IMR-90 (cell line): ENCODE measurements at regions not wholly inside any gene's neighbourhood (a gene's known extent, or its start where the extent isn't known, plus 50 kb on each side); places are given as distances from the start of the nearest gene placed in this dataset.

ENCODE experiments used
- ATAC-seq: fragments of 200-7000 bp; cut with Tn5 transposase; 2 replicates; pipeline ENCODE4 v1.9.1; 2020; ENCODE audit warnings: low read depth, mild to moderate bottlenecking, moderate library complexity
- BruUV-seq: library from RNA; stranded (reverse); fragments of 400-500 nt; replicated peaks from 2 replicates; lab custom pipeline; 2021; lab: Mats Ljungman, UMichigan
- CTCF ChIA-PET: fragments of 300-600 bp; formaldehyde crosslinking; extraction: SDS; loops from one replicate; lab custom pipeline; 2021; ENCODE audit warnings: antibody characterized with exemption; lab: Yijun Ruan, JAX
- POLR2A ChIA-PET: fragments of 300-600 bp; sonication (Branson Sonifier 250); formaldehyde crosslinking; loops from one replicate; lab custom pipeline; 2022; ENCODE audit warnings: antibody characterized with exemption; ENCODE audit not compliant: unreplicated experiment; lab: Charles Lee
- DNase-seq: peaks from one replicate; pipeline ENCODE4 v3.0.0; 2013
- H2AFZ ChIP-seq: replicated peaks from 2 replicates; pipeline ENCODE3; 2013; ENCODE audit warnings: low read length, mild to moderate bottlenecking; ENCODE audit not compliant: poor library complexity
- H2AK5ac ChIP-seq: 2 replicates; pipeline ENCODE4 v1.6.1; 2013; ENCODE audit warnings: low read depth, low read length, inconsistent platforms
- H2AK9ac ChIP-seq: replicated peaks from 2 replicates; pipeline ENCODE3; 2013; ENCODE audit warnings: mild to moderate bottlenecking, low read depth, low read length, moderate library complexity; ENCODE audit not compliant: poor library complexity
- H2BK120ac ChIP-seq: 2 replicates; pipeline ENCODE4 v1.6.1; 2013; ENCODE audit warnings: low read depth, low read length, inconsistent platforms
- H2BK15ac ChIP-seq: 3 replicates; pipeline ENCODE4 v1.6.1; 2013; ENCODE audit warnings: low read depth, low read length, inconsistent platforms
- H2BK20ac ChIP-seq: 2 replicates; pipeline ENCODE4 v1.6.1; 2013; ENCODE audit warnings: low read depth, mild to moderate bottlenecking, inconsistent platforms, low read length, moderate library complexity
- H2BK5ac ChIP-seq: 2 replicates; pipeline ENCODE4 v1.6.1; 2013; ENCODE audit warnings: mild to moderate bottlenecking, low read depth, low read length, inconsistent platforms; ENCODE audit not compliant: poor library complexity, severe bottlenecking
- H3K14ac ChIP-seq: replicated peaks from 2 replicates; pipeline ENCODE4 v1.6.1; 2013; ENCODE audit warnings: low read depth, low read length, inconsistent platforms
- H3K18ac ChIP-seq: 2 replicates; pipeline ENCODE4 v1.6.1; 2013; ENCODE audit warnings: low read depth, low read length, control low read depth
- H3K23ac ChIP-seq: 2 replicates; pipeline ENCODE4 v1.6.1; 2013; ENCODE audit warnings: low read depth, low read length, inconsistent platforms
- H3K27ac ChIP-seq: 2 replicates; pipeline ENCODE4 v1.5.1; 2013; ENCODE audit warnings: mild to moderate bottlenecking, control low read depth, low read length; ENCODE audit not compliant: insufficient read depth
- H3K27me3 ChIP-seq: 2 replicates; pipeline ENCODE4 v1.6.1; 2013; ENCODE audit warnings: low read length; ENCODE audit not compliant: control insufficient read depth, insufficient read depth
- H3K36me3 ChIP-seq: 2 replicates; pipeline ENCODE4 v1.6.1; 2013; ENCODE audit warnings: low read length, mixed read lengths; ENCODE audit not compliant: control insufficient read depth, insufficient read depth
- H3K4ac ChIP-seq: 2 replicates; pipeline ENCODE4 v1.6.1; 2013; ENCODE audit warnings: low read depth, low read length, inconsistent platforms
- H3K4me1 ChIP-seq: 2 replicates; pipeline ENCODE4 v1.6.1; 2013; ENCODE audit warnings: low read length, mixed read lengths; ENCODE audit not compliant: control insufficient read depth, insufficient read depth
- H3K4me2 ChIP-seq: 2 replicates; pipeline ENCODE4 v1.6.1; 2013; ENCODE audit warnings: low read depth, mild to moderate bottlenecking, control low read depth, low read length, moderate library complexity
- H3K4me3 ChIP-seq: 2 replicates; pipeline ENCODE4 v1.5.1; 2013; ENCODE audit warnings: low read depth, mild to moderate bottlenecking, control low read depth, low read length, moderate library complexity; ENCODE audit not compliant: insufficient read depth
- H3K56ac ChIP-seq: 2 replicates; pipeline ENCODE4 v1.6.1; 2013; ENCODE audit warnings: low read length, inconsistent platforms; ENCODE audit not compliant: insufficient read depth; ENCODE audit errors: extremely low read depth
- H3K79me1 ChIP-seq, 2 experiments: 2 replicates each; pipeline ENCODE4 v1.6.1; 2013; ENCODE audit warnings: low read length in 2 of 2, inconsistent platforms in 1 of 2, low read depth in 1 of 2
- H3K9ac ChIP-seq: 2 replicates; pipeline ENCODE4 v1.6.1; 2013; ENCODE audit warnings: low read depth, low read length, control low read depth
- H3K9me1 ChIP-seq: 2 replicates; pipeline ENCODE4 v1.6.1; 2013; ENCODE audit warnings: low read length, inconsistent platforms; ENCODE audit not compliant: insufficient read depth
- H3K9me3 ChIP-seq: 2 replicates; pipeline ENCODE4 v1.6.1; 2013; ENCODE audit warnings: low read length; ENCODE audit not compliant: control insufficient read depth, insufficient read depth
- H4K20me1 ChIP-seq: 2 replicates; pipeline ENCODE4 v1.6.1; 2013; ENCODE audit warnings: low read length, inconsistent platforms; ENCODE audit not compliant: insufficient read depth
- H4K5ac ChIP-seq: 2 replicates; pipeline ENCODE4 v1.6.1; 2013; ENCODE audit warnings: mild to moderate bottlenecking, low read depth, low read length, control low read depth
- H4K8ac ChIP-seq, 2 experiments: 2 replicates each; pipeline ENCODE4 v1.6.1; 2013; ENCODE audit warnings: low read depth in 2 of 2, low read length in 2 of 2, control low read depth in 1 of 2, inconsistent platforms in 1 of 2
- H4K91ac ChIP-seq: 2 replicates; pipeline ENCODE4 v1.6.1; 2013; ENCODE audit warnings: low read depth, low read length, inconsistent platforms; ENCODE audit not compliant: insufficient read depth
- BHLHE40 ChIP-seq: fragments of 150-350 bp; IDR thresholded peaks from 2 replicates; pipeline ENCODE4 v1.6.1; 2016; ENCODE audit warnings: mild to moderate bottlenecking, low read depth, low read length
- CEBPB ChIP-seq: IDR thresholded peaks from 2 replicates; pipeline ENCODE4 v1.6.1; 2012; ENCODE audit warnings: low read depth, low read length, improper control_type of control experiment
- CHD1 ChIP-seq: IDR thresholded peaks from 2 replicates; pipeline ENCODE4 v1.6.1; 2012; ENCODE audit warnings: low read depth, low read length, improper control_type of control experiment
- FOS ChIP-seq: fragments of 150-350 bp; IDR thresholded peaks from 2 replicates; pipeline ENCODE4 v1.6.1; 2016; ENCODE audit warnings: low read depth, low read length
- MAFK ChIP-seq: IDR thresholded peaks from 2 replicates; pipeline ENCODE4 v1.6.1; 2012; ENCODE audit warnings: low read depth, low read length, improper control_type of control experiment
- MAZ ChIP-seq: IDR thresholded peaks from 2 replicates; pipeline ENCODE4 v1.6.1; 2012; ENCODE audit warnings: low read depth, mild to moderate bottlenecking, low read length, improper control_type of control experiment, moderate library complexity, borderline replicate concordance
- MXI1 ChIP-seq: IDR thresholded peaks from 2 replicates; pipeline ENCODE4 v1.6.1; 2012; ENCODE audit warnings: low read depth, mild to moderate bottlenecking, low read length, moderate library complexity, borderline replicate concordance
- NFE2L2 ChIP-seq: fragments of 150-350 bp; IDR thresholded peaks from 2 replicates; pipeline ENCODE4 v1.6.1; 2016; ENCODE audit warnings: low read depth, mild to moderate bottlenecking, low read length
- POLR2A ChIP-seq: IDR thresholded peaks from 2 replicates; pipeline ENCODE4 v1.6.1; 2012; ENCODE audit warnings: mild to moderate bottlenecking, low read depth, low read length
- RAD21 ChIP-seq: IDR thresholded peaks from 2 replicates; pipeline ENCODE4 v1.6.1; 2012; ENCODE audit warnings: low read length, improper control_type of control experiment
- RCOR1 ChIP-seq: IDR thresholded peaks from 2 replicates; pipeline ENCODE4 v1.6.1; 2012; ENCODE audit warnings: mild to moderate bottlenecking, low read length, improper control_type of control experiment; ENCODE audit not compliant: insufficient replicate concordance
- RFX5 ChIP-seq: IDR thresholded peaks from 2 replicates; pipeline ENCODE4 v1.8.0; 2012; ENCODE audit warnings: low read depth, mild to moderate bottlenecking, low read length, moderate library complexity
- SMC3 ChIP-seq: fragments of 150-350 bp; IDR thresholded peaks from 2 replicates; pipeline ENCODE4 v1.6.1; 2016; ENCODE audit warnings: low read depth, mild to moderate bottlenecking, antibody characterized with exemption, low read length, moderate library complexity
- WGBS, 2 experiments: methylation state at CpG; one replicate each; pipeline versions ENCODE4 v1.1.5 to v1.1.7; 2013; ENCODE audit warnings: missing lambda C conversion rate in 2 of 2; ENCODE audit not compliant: insufficient read length in 1 of 2; ENCODE audit errors: extremely low coverage in 2 of 2; 5-methylcytosine and 5-hydroxymethylcytosine counted together
- dilution Hi-C: fragments of 300-500 bp; cut with HindIII; formaldehyde crosslinking; loops from one replicate; pipeline ENCODE4 v1.14.3; 2018; ENCODE audit warnings: low sequenced_read_pairs; ENCODE audit not compliant: unreplicated experiment
- in situ Hi-C: fragments of 300-500 bp; cut with MboI; formaldehyde crosslinking; loops from 3 replicates; pipeline ENCODE4 v1.14.3; 2019; ENCODE audit warnings: low sequenced_read_pairs, inconsistent platforms, mixed read lengths
- intact Hi-C: fragments of 100-400 bp; cut with micrococcal nuclease; formaldehyde crosslinking; loops from 2 replicates; pipeline ENCODE4 v1.10.0; 2022
- TF ChIP-seq, protein P1 (sequence below): fragments of 150-350 bp; IDR thresholded peaks from 2 replicates; pipeline ENCODE4 v1.6.1; 2017; ENCODE audit warnings: mild to moderate bottlenecking, antibody characterized with exemption, low read length, low read depth
- TF ChIP-seq, protein P2 (sequence below): fragments of 150-350 bp; IDR thresholded peaks from 2 replicates; pipeline ENCODE4 v1.6.1; 2016; ENCODE audit warnings: low read depth, mild to moderate bottlenecking, low read length, moderate library complexity, borderline replicate concordance
- TF ChIP-seq, protein P3 (sequence below): conservative IDR thresholded peaks from 2 replicates; pipeline ENCODE4 v1.5.1; 2012; ENCODE audit warnings: mild to moderate bottlenecking, low read depth, low read length, improper control_type of control experiment

DNA sequence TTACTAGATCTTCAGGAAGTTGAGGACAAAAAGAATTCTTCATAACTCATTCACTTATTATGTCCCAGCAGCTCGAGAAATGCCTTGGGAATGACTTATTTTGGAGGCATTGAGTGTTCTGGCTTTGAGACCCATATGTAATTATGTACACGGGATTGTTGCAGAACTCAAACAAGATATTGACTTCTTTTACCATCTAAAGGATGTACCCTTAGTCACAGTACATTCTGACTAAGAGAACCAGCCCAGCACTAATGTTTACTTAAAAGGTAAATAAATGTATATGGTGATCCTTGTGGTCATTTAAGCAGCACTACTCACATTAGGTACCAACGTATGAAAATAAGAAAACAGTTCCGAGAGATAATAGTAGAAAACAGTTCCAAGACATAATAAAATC, 268.9 kb downstream of the ADCYAP1 start:
- Histone ChIP-seq H3K14ac (no peak overlapping the region), H2AK9ac (no peak overlapping the region), H4K91ac (no peak overlapping the region), H2AK5ac (no peak overlapping the region), H3K36me3 (no peaks in the 10 kb centered on the region), H2BK20ac (no peak overlapping the region), H4K5ac (no peak overlapping the region), H2BK120ac (no peak overlapping the region), H3K9ac (no peak overlapping the region), H2BK5ac (no peak overlapping the region), H3K27ac (no peak overlapping the region), H3K9me3 (peaks cover 7% of the 10 kb centered on the region), H2AFZ (no peak overlapping the region), H3K4me3 (no peak overlapping the region), H3K79me1 (no peaks in the 10 kb centered on the region), H3K9me1 (no peaks in the 10 kb centered on the region), H3K56ac (no peak overlapping the region), H3K23ac (no peak overlapping the region), H3K4ac (no peak overlapping the region), H3K18ac (no peak overlapping the region), H3K27me3 (no peaks in the 10 kb centered on the region), H3K4me1 (no peaks in the 10 kb centered on the region), H4K8ac (no peak overlapping the region), H4K20me1 (no peaks in the 10 kb centered on the region), H3K4me2 (no peak overlapping the region), H2BK15ac (no peak overlapping the region)
- TF ChIP-seq NFE2L2: no peak
- no peak for TF ChIP-seq CEBPB
- TF ChIP-seq MXI1: no peak
- no peak for TF ChIP-seq RAD21
- TF ChIP-seq, protein P1, sequence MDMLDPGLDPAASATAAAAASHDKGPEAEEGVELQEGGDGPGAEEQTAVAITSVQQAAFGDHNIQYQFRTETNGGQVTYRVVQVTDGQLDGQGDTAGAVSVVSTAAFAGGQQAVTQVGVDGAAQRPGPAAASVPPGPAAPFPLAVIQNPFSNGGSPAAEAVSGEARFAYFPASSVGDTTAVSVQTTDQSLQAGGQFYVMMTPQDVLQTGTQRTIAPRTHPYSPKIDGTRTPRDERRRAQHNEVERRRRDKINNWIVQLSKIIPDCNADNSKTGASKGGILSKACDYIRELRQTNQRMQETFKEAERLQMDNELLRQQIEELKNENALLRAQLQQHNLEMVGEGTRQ: no peak
- TF ChIP-seq, protein P2, sequence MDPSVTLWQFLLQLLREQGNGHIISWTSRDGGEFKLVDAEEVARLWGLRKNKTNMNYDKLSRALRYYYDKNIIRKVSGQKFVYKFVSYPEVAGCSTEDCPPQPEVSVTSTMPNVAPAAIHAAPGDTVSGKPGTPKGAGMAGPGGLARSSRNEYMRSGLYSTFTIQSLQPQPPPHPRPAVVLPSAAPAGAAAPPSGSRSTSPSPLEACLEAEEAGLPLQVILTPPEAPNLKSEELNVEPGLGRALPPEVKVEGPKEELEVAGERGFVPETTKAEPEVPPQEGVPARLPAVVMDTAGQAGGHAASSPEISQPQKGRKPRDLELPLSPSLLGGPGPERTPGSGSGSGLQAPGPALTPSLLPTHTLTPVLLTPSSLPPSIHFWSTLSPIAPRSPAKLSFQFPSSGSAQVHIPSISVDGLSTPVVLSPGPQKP: no peak
- no peak for TF ChIP-seq RCOR1
- no peak for TF ChIP-seq SMC3
- no peak for TF ChIP-seq MAFK
- no peak for TF ChIP-seq POLR2A
- TF ChIP-seq RFX5: no peak
- TF ChIP-seq CHD1: no peak
- no peak for TF ChIP-seq BHLHE40
- TF ChIP-seq, protein P3, sequence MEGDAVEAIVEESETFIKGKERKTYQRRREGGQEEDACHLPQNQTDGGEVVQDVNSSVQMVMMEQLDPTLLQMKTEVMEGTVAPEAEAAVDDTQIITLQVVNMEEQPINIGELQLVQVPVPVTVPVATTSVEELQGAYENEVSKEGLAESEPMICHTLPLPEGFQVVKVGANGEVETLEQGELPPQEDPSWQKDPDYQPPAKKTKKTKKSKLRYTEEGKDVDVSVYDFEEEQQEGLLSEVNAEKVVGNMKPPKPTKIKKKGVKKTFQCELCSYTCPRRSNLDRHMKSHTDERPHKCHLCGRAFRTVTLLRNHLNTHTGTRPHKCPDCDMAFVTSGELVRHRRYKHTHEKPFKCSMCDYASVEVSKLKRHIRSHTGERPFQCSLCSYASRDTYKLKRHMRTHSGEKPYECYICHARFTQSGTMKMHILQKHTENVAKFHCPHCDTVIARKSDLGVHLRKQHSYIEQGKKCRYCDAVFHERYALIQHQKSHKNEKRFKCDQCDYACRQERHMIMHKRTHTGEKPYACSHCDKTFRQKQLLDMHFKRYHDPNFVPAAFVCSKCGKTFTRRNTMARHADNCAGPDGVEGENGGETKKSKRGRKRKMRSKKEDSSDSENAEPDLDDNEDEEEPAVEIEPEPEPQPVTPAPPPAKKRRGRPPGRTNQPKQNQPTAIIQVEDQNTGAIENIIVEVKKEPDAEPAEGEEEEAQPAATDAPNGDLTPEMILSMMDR: no peak
- TF ChIP-seq MAZ: no peak
- TF ChIP-seq FOS: no peak
- WGBS, 2 experiments: no CpG with 5 or more reads among the region's 4 CpGs
- in situ Hi-C loops (no loop called here), intact Hi-C loops (no loop called here), dilution Hi-C loops (no loop called here)
- ATAC-seq: no peak
- POLR2A ChIA-PET: no interaction called here
- DNase-seq: no peak
- CTCF ChIA-PET: no interaction called here
- no TSS peak for BruUV-seq
